T-helper 1 cell treated with Interleukin-12 subunit alpha and Interleukin-12 subunit beta and Interleukin-4 antibody, amounts not matched to agents 30 ng/mL and 1 ng/mL, for 36 hours (primary cell): ENCODE measurements at regions not wholly inside any gene's neighbourhood (a gene's known extent, or its start where the extent isn't known, plus 50 kb on each side); places are given as distances from the start of the nearest gene placed in this dataset.

Experiments
- intact Hi-C: fragments of 100-400 bp; cut with micrococcal nuclease; formaldehyde crosslinking; loops from one replicate; pipeline ENCODE4 v1.15.1; 2024

- intact Hi-C loops = no loop called here
These were observed 914.1 kb upstream of the CDH8 start for GRCh38 chr16:62950351-62950750.

- intact Hi-C loops = no loop called here
These were observed 904.3 kb upstream of the CDH8 start for GRCh38 chr16:62940569-62940968.

- intact Hi-C loops = no loop called here
These were observed 903.4 kb upstream of the CDH8 start for GRCh38 chr16:62939687-62940086.

- intact Hi-C loops = no loop called here
These were observed 897.7 kb upstream of the CDH8 start for GRCh38 chr16:62933929-62934328.

- intact Hi-C loops = no loop called here
These were observed 893.4 kb upstream of the CDH8 start for GRCh38 chr16:62929593-62929992.

- intact Hi-C loops = no loop called here
These were observed 890.9 kb upstream of the CDH8 start for GRCh38 chr16:62927122-62927521.

- intact Hi-C loops = no loop called here
These were observed 890.0 kb upstream of the CDH8 start for GRCh38 chr16:62926121-62926801.

- intact Hi-C loops = no loop called here
These were observed 885.7 kb upstream of the CDH8 start for GRCh38 chr16:62921904-62922303.

GRCh38 chr16:62913924-62914323 is 877.7 kb upstream of the CDH8 start:
- intact Hi-C loops = no loop called here

GRCh38 chr16:62913333-62913732 is 877.1 kb upstream of the CDH8 start:
- intact Hi-C loops = no loop called here

- intact Hi-C loops = no loop called here
These were observed 873.4 kb upstream of the CDH8 start for GRCh38 chr16:62909597-62909996.

- intact Hi-C loops = no loop called here
These were observed 871.3 kb upstream of the CDH8 start for GRCh38 chr16:62907562-62907961.

- intact Hi-C loops = no loop called here
These were observed 867.8 kb upstream of the CDH8 start for GRCh38 chr16:62903961-62904502.

- intact Hi-C loops = no loop called here
These were observed 863.5 kb upstream of the CDH8 start for GRCh38 chr16:62899737-62900136.

GRCh38 chr16:62889097-62889496 is 852.9 kb upstream of the CDH8 start:
- intact Hi-C loops = no loop called here

- intact Hi-C loops = no loop called here
These were observed 847.3 kb upstream of the CDH8 start for GRCh38 chr16:62883509-62883908.

- intact Hi-C loops = no loop called here
These were observed 846.4 kb upstream of the CDH8 start for GRCh38 chr16:62882552-62883221.

- intact Hi-C loops = no loop called here
These were observed 839.9 kb upstream of the CDH8 start for GRCh38 chr16:62876133-62876532.

GRCh38 chr16:62872339-62872738 is 836.1 kb upstream of the CDH8 start:
- intact Hi-C loops = no loop called here

- intact Hi-C loops = no loop called here
These were observed 834.3 kb upstream of the CDH8 start for GRCh38 chr16:62870554-62870953.

GRCh38 chr16:62869837-62870236 is 833.6 kb upstream of the CDH8 start:
- intact Hi-C loops = no loop called here

GRCh38 chr16:62863139-62863538 is 826.9 kb upstream of the CDH8 start:
- intact Hi-C loops = no loop called here

GRCh38 chr16:62853887-62854286 is 817.6 kb upstream of the CDH8 start:
- intact Hi-C loops = no loop called here
